HFFc6 (cell line): ENCODE measurements at regions not wholly inside any gene's neighbourhood (a gene's known extent, or its start where the extent isn't known, plus 50 kb on each side); places are given as distances from the start of the nearest gene placed in this dataset.
A peak's percentile ranks its signal among the peaks of the same experiment; 100 is the strongest.

Experiments
- DNase-seq: peaks from one replicate; pipeline ENCODE4 v3.0.0-alpha.2; 2018
- H3K27ac Mint-ChIP-seq: 2 replicates; pipeline ENCODE4 v1.8.0; 2020; ENCODE audit warnings: mild to moderate bottlenecking, mixed read lengths
- H3K27me3 Mint-ChIP-seq: 2 replicates; pipeline ENCODE4 v1.8.0; 2021; ENCODE audit warnings: mild to moderate bottlenecking, moderate library complexity, mixed read lengths; ENCODE audit not compliant: insufficient read depth
- H3K36me3 Mint-ChIP-seq: 2 replicates; pipeline ENCODE4 v1.8.0; 2021; ENCODE audit warnings: low read depth, mixed read lengths
- H3K4me1 Mint-ChIP-seq: 2 replicates; pipeline ENCODE4 v1.8.0; 2020; ENCODE audit warnings: low read depth, mixed read lengths
- H3K4me3 Mint-ChIP-seq: 2 replicates; pipeline ENCODE4 v1.8.0; 2020; ENCODE audit warnings: mild to moderate bottlenecking, moderate library complexity, mixed read lengths
- H3K9me3 Mint-ChIP-seq: 2 replicates; pipeline ENCODE4 v1.8.0; 2020; ENCODE audit warnings: mild to moderate bottlenecking, mixed read lengths
- CTCF ChIP-seq: fragments of 200-600 bp; sonication (generic); IDR thresholded peaks from 2 replicates; pipeline ENCODE4 v1.5.0; 2021; ENCODE audit warnings: antibody characterized with exemption, mild to moderate bottlenecking

GRCh38 chr4:37758226-37758625 lies 68.3 kb upstream of the PGM2 start:
- Mint-ChIP-seq H3K27ac (no peak overlapping the region), H3K4me1 (peaks cover 5% of the 10 kb centered on the region; the same call in 1 of the 2 replicates), H3K36me3 (no peaks in the 10 kb centered on the region), H3K4me3 (no peak overlapping the region), H3K27me3 (peaks cover 43% of the 10 kb centered on the region), H3K9me3 (no peaks in the 10 kb centered on the region)
- TF ChIP-seq CTCF: no peak
- DNase-seq: peak; percentile 18

GRCh38 chr4:37757761-37758160 lies 68.7 kb upstream of the PGM2 start:
- no peak for TF ChIP-seq CTCF
- Mint-ChIP-seq H3K36me3 (no peaks in the 10 kb centered on the region), H3K27me3 (peaks cover 43% of the 10 kb centered on the region), H3K27ac (no peak overlapping the region), H3K4me3 (no peak overlapping the region), H3K9me3 (no peaks in the 10 kb centered on the region), H3K4me1 (peaks cover 5% of the 10 kb centered on the region; the same call in 1 of the 2 replicates)
- DNase-seq: no peak

GRCh38 chr4:37757121-37757520 lies 69.4 kb upstream of the PGM2 start:
- peaks cover 39% of the 10 kb centered on the region for H3K27me3 Mint-ChIP-seq
- TF ChIP-seq CTCF: no peak
- no peaks in the 10 kb centered on the region for H3K9me3 Mint-ChIP-seq
- no peak for DNase-seq
- H3K36me3 Mint-ChIP-seq: no peaks in the 10 kb centered on the region
- H3K4me3 Mint-ChIP-seq: no peak overlapping the region
- H3K27ac Mint-ChIP-seq: no peak overlapping the region
- peaks cover 5% of the 10 kb centered on the region; the same call in 1 of the 2 replicates for H3K4me1 Mint-ChIP-seq

- Mint-ChIP-seq H3K27ac (no peak overlapping the region), H3K9me3 (no peaks in the 10 kb centered on the region), H3K4me1 (peaks cover 5% of the 10 kb centered on the region; the same call in 1 of the 2 replicates), H3K36me3 (no peaks in the 10 kb centered on the region), H3K4me3 (no peak overlapping the region), H3K27me3 (peaks cover 40% of the 10 kb centered on the region)
- TF ChIP-seq CTCF: no peak
- no peak for DNase-seq
These were observed 68.4 kb upstream of the RELL1 start for GRCh38 chr4:37754410-37755185.

- Mint-ChIP-seq H3K36me3 (no peaks in the 10 kb centered on the region), H3K27me3 (peaks cover 20% of the 10 kb centered on the region), H3K9me3 (no peaks in the 10 kb centered on the region; the same call in 1 of the 2 replicates), H3K27ac (no peak overlapping the region), H3K4me1 (no peaks in the 10 kb centered on the region), H3K4me3 (no peak overlapping the region)
- no peak for DNase-seq
- no peak for TF ChIP-seq CTCF
These were observed 63.3 kb upstream of the RELL1 start for GRCh38 chr4:37749398-37749988.
